Stimulated activated CD8-positive, alpha-beta memory T cell treated with anti-CD3 and anti-CD28 coated beads, Interleukin-15, amount 100 ng/mL, for 48 hours (primary cell): ENCODE measurements at regions not wholly inside any gene's neighbourhood (a gene's known extent, or its start where the extent isn't known, plus 50 kb on each side); places are given as distances from the start of the nearest gene placed in this dataset.

ENCODE experiments used
- DNase-seq, 2 donors: peaks; one replicate each; pipeline ENCODE4 v3.0.0-alpha.2; 2020; ENCODE audit warnings: low read depth in 2 of 2

- no peak for DNase-seq
Measured at GRCh38 chrX:39822133-39822748, 275.5 kb downstream of the BCOR start.

- no peak for DNase-seq
Measured at GRCh38 chrX:39823424-39823823, 274.3 kb downstream of the BCOR start.

GRCh38 chrX:39823854-39824253 lies 273.9 kb downstream of the BCOR start:
- DNase-seq: no peak

- DNase-seq: no peak
Measured at GRCh38 chrX:39826813-39827543, 270.8 kb downstream of the BCOR start.

GRCh38 chrX:39827951-39828350 lies 269.8 kb downstream of the BCOR start:
- no peak for DNase-seq

GRCh38 chrX:39828971-39829370 lies 268.8 kb downstream of the BCOR start:
- DNase-seq: no peak

- no peak for DNase-seq
Measured at GRCh38 chrX:39829965-39830364, 267.8 kb downstream of the BCOR start.

DNA sequence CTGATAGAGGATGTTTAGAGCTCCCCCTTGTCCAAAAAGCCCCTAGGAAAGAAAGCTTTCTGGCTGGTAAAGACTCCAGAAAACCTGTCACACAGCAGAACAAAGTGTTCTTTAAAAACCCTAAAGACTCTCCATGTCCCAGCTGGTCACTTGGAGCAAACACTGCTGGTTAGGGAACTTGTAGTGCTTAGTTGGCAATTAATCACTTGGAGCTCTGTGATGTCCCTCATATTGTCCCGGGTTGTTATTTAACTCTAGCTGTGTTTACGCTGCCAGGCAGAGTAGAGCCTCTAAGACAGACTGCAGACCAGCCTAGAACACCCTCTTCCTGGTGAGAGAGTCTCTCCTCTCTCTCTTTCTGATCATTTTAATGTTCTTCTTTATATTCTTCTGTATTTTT lies 267.3 kb downstream of the BCOR start:
- no peak for DNase-seq

GRCh38 chrX:39832211-39832610 lies 265.5 kb downstream of the BCOR start:
- no peak for DNase-seq

GRCh38 chrX:39834600-39834999 lies 263.2 kb downstream of the BCOR start:
- no peak for DNase-seq

DNA sequence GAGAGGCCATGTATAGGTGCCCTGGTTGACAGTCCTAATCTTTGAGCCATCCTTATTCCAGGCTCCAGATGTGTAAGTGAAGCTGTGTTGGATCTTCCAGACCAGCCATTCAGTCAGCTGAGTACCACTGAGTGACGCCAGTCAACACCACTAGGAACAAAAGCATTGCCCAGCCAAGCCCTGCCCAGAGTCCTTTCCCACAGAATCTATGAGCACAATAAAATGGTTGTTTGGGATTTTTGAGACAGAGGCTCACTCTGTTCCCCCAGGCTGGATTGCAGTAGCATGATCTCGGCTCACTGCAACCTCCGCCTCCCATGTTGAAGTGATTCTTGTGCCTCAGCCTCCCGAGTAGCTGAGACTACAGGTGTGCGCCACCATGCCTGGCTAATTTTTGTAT lies 262.5 kb downstream of the BCOR start:
- no peak for DNase-seq

GRCh38 chrX:39835776-39836175 lies 262.0 kb downstream of the BCOR start:
- DNase-seq: no peak

DNA sequence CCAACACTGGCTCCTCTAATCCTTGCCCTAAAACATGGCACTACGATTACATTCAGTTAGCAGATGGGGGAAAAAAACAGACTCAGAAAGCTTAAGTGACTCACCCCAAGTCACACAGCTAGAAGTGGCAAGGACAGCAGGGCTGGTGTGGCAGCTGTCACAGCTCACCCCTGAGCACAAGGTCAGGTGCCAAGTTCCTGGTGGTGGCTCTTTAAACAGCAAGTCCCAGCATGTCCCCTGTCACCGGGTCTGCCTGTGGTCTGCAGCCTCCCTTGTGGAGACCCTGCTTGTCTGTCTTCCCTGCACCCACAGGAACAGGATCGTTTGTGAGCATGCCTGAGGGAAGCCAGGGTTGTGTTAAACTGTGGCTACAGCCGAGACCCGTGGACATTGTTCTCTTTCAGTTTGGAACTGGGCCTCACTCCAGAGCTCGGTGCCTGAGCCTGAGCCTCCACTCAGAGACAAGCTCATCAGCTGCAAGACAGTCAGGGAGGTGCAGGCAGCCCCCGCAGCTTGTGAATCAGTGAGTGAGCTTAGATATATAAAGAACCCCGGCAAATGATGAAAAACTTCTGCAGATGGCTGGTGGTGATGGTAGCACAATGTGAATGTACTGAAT lies 260.8 kb downstream of the BCOR start:
- DNase-seq: no peak

DNA sequence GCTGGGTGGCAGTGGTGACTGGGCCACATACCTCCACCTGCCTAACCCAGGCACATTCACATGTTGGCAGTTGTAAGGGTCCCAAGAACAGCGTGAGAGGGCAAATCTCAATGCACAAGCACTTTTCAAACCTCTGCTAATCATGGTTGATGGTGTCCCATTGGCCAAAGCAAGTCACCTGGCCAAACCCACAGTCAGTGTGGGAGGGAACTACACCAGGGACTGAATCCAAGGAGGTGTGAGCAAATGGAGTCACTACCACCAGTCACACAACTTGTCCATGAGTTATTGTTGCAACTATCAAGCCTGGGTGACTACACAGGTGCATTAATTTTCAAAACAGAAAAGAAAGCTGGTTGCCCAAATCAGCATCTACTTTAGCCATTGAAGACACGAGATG lies 260.1 kb downstream of the BCOR start:
- no peak for DNase-seq

DNA sequence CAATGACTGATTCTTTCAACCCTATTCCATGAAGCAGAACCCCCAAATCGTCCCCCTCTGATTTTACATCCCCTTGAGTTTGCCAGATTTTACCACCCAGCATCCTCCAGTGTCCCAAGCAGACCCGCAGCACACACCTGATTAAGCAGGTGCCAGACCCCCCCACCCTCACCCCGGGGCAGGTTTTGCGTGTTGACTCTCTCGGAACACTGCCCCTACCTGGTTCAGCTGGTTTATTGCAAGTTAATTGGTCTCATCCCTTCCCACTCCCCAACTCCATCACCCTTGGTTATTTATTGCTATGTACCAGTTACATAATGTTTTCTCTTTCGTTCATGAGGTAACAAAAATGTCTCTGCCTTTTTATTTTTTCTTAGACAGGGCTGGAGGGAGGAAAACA lies 258.4 kb downstream of the BCOR start:
- DNase-seq: no peak

- DNase-seq: no peak
Measured at GRCh38 chrX:39840133-39840532, 257.6 kb downstream of the BCOR start.

- no peak for DNase-seq
Measured at GRCh38 chrX:39840581-39841093, 257.1 kb downstream of the BCOR start.

- no peak for DNase-seq
Measured at GRCh38 chrX:39841604-39842003, 256.2 kb downstream of the BCOR start.

DNA sequence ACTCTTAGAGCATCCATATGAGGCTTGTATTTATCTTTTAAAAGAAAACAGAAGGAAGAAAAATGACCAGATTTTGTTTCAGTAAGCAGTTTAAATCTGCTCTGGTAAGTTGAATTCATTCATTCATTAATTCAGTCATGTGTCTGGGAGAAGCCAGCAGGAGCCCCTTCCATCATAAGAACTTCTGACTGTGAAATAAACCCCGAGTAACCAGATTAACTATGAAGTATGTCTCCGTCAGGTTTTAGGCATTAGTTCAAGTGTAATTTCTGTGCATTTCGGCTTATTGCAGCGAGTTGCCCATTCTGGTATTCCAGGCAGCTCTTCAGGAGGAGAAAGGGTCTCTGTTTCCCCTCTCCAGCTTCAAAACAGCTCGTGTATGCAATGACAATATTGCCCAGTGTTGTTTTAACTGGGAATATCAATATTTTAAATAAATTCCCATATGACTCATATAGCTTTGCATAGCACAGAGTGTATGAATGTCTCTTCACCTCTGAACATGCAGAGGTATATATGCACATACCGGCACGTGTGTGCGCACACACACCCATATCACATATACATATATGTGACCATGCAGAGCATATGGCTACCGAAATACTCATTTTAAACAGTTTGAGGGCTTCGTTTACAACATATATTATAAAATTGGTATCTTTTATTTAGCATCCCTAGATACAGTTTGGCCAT lies 255.3 kb downstream of the BCOR start:
- no peak for DNase-seq

- DNase-seq: no peak
Measured at GRCh38 chrX:39843318-39843717, 254.4 kb downstream of the BCOR start.

DNA sequence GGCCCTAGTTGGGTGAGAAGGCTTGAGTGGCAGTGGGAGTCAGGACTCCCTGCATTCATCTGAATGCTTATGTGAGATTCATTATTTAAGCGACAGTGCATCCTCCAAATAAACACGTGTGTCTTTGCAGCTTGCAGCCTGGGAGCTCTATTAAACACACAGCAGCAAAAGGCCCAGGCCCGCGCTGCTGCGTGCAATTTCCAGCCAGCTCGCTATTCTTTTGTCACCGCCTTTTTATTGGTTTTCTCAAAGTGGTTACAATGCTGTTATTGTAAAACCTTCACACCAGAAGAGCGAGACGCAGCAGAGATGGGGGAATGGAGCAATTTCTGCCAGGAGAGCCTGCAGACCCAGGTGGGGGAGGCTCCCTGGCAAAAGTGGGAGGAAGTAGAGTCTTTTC lies 252.5 kb downstream of the BCOR start:
- no peak for DNase-seq

- no peak for DNase-seq
Measured at GRCh38 chrX:39846460-39846859, 251.3 kb downstream of the BCOR start.
